Liver (tissue), 8 donors: ENCODE measurements at regions not wholly inside any gene's neighbourhood (a gene's known extent, or its start where the extent isn't known, plus 50 kb on each side); places are given as distances from the start of the nearest gene placed in this dataset.

Source experiments
- DNase-seq: peaks from one replicate; pipeline ENCODE4 v3.0.0-alpha.2; 2017; ENCODE audit warnings: low spot score
- H3K27ac ChIP-seq, 2 donors: one replicate each; pipeline ENCODE4 v1.7.0; 2013; ENCODE audit warnings: inconsistent platforms in 2 of 2, low read length in 2 of 2, control low read depth in 1 of 2, low read depth in 1 of 2, mild to moderate bottlenecking in 1 of 2
- H3K27me3 ChIP-seq, 4 donors: one replicate each; pipeline versions ENCODE4 v1.6.1 to v1.7.0; 2013; ENCODE audit warnings: low read length in 3 of 4, inconsistent platforms in 1 of 4, mild to moderate bottlenecking in 1 of 4, moderate library complexity in 1 of 4; ENCODE audit not compliant: control insufficient read depth in 4 of 4, insufficient read depth in 4 of 4
- H3K36me3 ChIP-seq, 4 donors: one replicate each; pipeline versions ENCODE4 v1.6.1 to v1.7.0; 2013; ENCODE audit warnings: low read length in 3 of 4, mild to moderate bottlenecking in 3 of 4, low read depth in 1 of 4, moderate library complexity in 1 of 4; ENCODE audit not compliant: control insufficient read depth in 4 of 4, insufficient read depth in 3 of 4
- H3K4me1 ChIP-seq, 4 donors: one replicate each; pipeline versions ENCODE4 v1.6.1 to v1.7.0; 2013; ENCODE audit warnings: low read length in 3 of 4, mild to moderate bottlenecking in 3 of 4, moderate library complexity in 1 of 4; ENCODE audit not compliant: control insufficient read depth in 4 of 4, insufficient read depth in 4 of 4
- H3K4me3 ChIP-seq, 3 donors: one replicate each; pipeline versions ENCODE4 v1.6.1 to v1.7.0; 2013; ENCODE audit warnings: low read length in 3 of 3, control low read depth in 1 of 3, low read depth in 1 of 3, mild to moderate bottlenecking in 1 of 3
- H3K9ac ChIP-seq, 2 donors: one replicate each; pipeline ENCODE4 v1.7.0; 2013; ENCODE audit warnings: low read length in 2 of 2, mild to moderate bottlenecking in 2 of 2, moderate library complexity in 2 of 2, control low read depth in 1 of 2, low read depth in 1 of 2
- H3K9me3 ChIP-seq, 4 donors: one replicate each; pipeline versions ENCODE4 v1.6.1 to v1.7.0; 2013; ENCODE audit warnings: low read length in 3 of 4; ENCODE audit not compliant: control insufficient read depth in 4 of 4
- ATF3 ChIP-seq: IDR thresholded peaks from 2 replicates; pipeline ENCODE4 v1.6.1; 2016; ENCODE audit warnings: antibody characterized with exemption
- CTCF ChIP-seq: fragments of 150-350 bp; IDR thresholded peaks from 2 replicates; pipeline ENCODE4 v1.5.1; 2017; ENCODE audit warnings: improper control_type of control experiment, low read depth, low read length; ENCODE audit not compliant: missing input control
- EGR1 ChIP-seq, 2 donors: IDR thresholded peaks; 2 replicates each; pipeline ENCODE4 v1.6.1; 2016 to 2018; ENCODE audit warnings: antibody characterized with exemption in 2 of 2, low read depth in 2 of 2
- FOXA1 ChIP-seq: IDR thresholded peaks from 2 replicates; pipeline ENCODE4 v1.6.1; 2016; ENCODE audit warnings: antibody characterized with exemption
- FOXA2 ChIP-seq: IDR thresholded peaks from 2 replicates; pipeline ENCODE4 v1.6.1; 2016; ENCODE audit warnings: antibody characterized with exemption
- GABPA ChIP-seq, 2 donors: IDR thresholded peaks in 1 of 2; conservative IDR thresholded peaks in 1 of 2; 2 replicates each; pipeline ENCODE4 v1.6.1; 2016; ENCODE audit warnings: antibody characterized with exemption in 2 of 2, mild to moderate bottlenecking in 1 of 2, moderate library complexity in 1 of 2
- HNF4A ChIP-seq, 2 donors: conservative IDR thresholded peaks; 2 replicates each; pipeline ENCODE4 v1.6.1; 2016; ENCODE audit warnings: antibody characterized with exemption in 2 of 2, mild to moderate bottlenecking in 2 of 2
- HNF4G ChIP-seq: IDR thresholded peaks from 2 replicates; pipeline ENCODE4 v1.6.1; 2016; ENCODE audit warnings: antibody characterized with exemption
- JUND ChIP-seq, 2 donors: IDR thresholded peaks; 2 replicates each; pipeline ENCODE4 v1.6.1; 2016; ENCODE audit warnings: antibody characterized with exemption in 2 of 2
- MAX ChIP-seq: IDR thresholded peaks from 2 replicates; pipeline ENCODE4 v1.6.1; 2016; ENCODE audit warnings: antibody characterized with exemption
- NR2F2 ChIP-seq: IDR thresholded peaks from 2 replicates; pipeline ENCODE4 v1.6.1; 2016; ENCODE audit warnings: antibody characterized with exemption
- RAD21 ChIP-seq, 2 donors: IDR thresholded peaks; 2 replicates each; pipeline ENCODE4 v1.6.1; 2016; ENCODE audit warnings: antibody characterized with exemption in 2 of 2, mild to moderate bottlenecking in 2 of 2
- REST ChIP-seq: IDR thresholded peaks from 2 replicates; pipeline ENCODE4 v1.6.1; 2016; ENCODE audit warnings: antibody characterized with exemption, mild to moderate bottlenecking
- RXRA ChIP-seq, 2 donors: IDR thresholded peaks; 2 replicates each; pipeline ENCODE4 v1.6.1; 2017 to 2018; ENCODE audit warnings: antibody characterized with exemption in 2 of 2, mild to moderate bottlenecking in 1 of 2
- SP1 ChIP-seq: IDR thresholded peaks from 2 replicates; pipeline ENCODE4 v1.6.1; 2018; ENCODE audit warnings: antibody characterized with exemption, mild to moderate bottlenecking
- TAF1 ChIP-seq: conservative IDR thresholded peaks from 2 replicates; pipeline ENCODE4 v1.6.1; 2016; ENCODE audit warnings: antibody characterized with exemption, mild to moderate bottlenecking
- YY1 ChIP-seq: IDR thresholded peaks from 2 replicates; pipeline ENCODE4 v1.6.1; 2016; ENCODE audit warnings: antibody characterized with exemption, mild to moderate bottlenecking
- ZBTB33 ChIP-seq: IDR thresholded peaks from 2 replicates; pipeline ENCODE4 v1.6.1; 2016; ENCODE audit warnings: antibody characterized with exemption
- WGBS: extraction: QIAGEN DNeasy Blood & Tissue Kit; methylation state at CpG from one replicate; pipeline ENCODE4 v1.1.7; 2013; 5-methylcytosine and 5-hydroxymethylcytosine counted together
- donor health status: healthy.
- donor health status: healthy.
- donor health status: healthy.
- donor health status: healthy.
- donor health status: healthy.

- TF ChIP-seq FOXA2 = no peak
- no peak for TF ChIP-seq JUND (IDR thresholded peaks at IDR 0.05)
- no peak for TF ChIP-seq REST
- TF ChIP-seq RXRA (IDR thresholded peaks at IDR 0.05) = no peak
- no peak for TF ChIP-seq EGR1 (IDR thresholded peaks at IDR 0.05; ENCODE audit: low read depth in 2 of 2)
- no peak for TF ChIP-seq YY1
- Histone ChIP-seq H3K36me3 (no peaks in the 10 kb centered on the region), H3K27me3 (no peaks in the 10 kb centered on the region), H3K27ac (no peak overlapping the region), H3K9ac (no peak overlapping the region), H3K4me1 (no peaks in the 10 kb centered on the region), H3K4me3 (no peak overlapping the region), H3K9me3 (no peaks in the 10 kb centered on the region)
- no peak for DNase-seq
Observed at GRCh38 chr12:63382930-63383329, 231.9 kb upstream of the AVPR1A start.

GRCh38 chr12:63362791-63363190, 211.8 kb upstream of the AVPR1A start:
- no peak overlapping the region for H3K27ac ChIP-seq
- no peak for DNase-seq
- no peaks in the 10 kb centered on the region for H3K4me1 ChIP-seq
- H3K27me3 ChIP-seq = no peaks in the 10 kb centered on the region
- TF ChIP-seq FOXA1 (no peak), CTCF (no peak), JUND (IDR thresholded peaks at IDR 0.05) (no peak), FOXA2 (no peak), REST (no peak), RXRA (IDR thresholded peaks at IDR 0.05) (no peak), HNF4A (conservative IDR thresholded peaks at IDR 0.05) (no peak), ZBTB33 (no peak), YY1 (no peak), MAX (no peak), ATF3 (no peak), TAF1 (no peak), RAD21 (IDR thresholded peaks at IDR 0.05) (no peak), SP1 (no peak), HNF4G (no peak), EGR1 (IDR thresholded peaks at IDR 0.05; ENCODE audit: low read depth in 2 of 2) (no peak), GABPA (IDR thresholded peaks at IDR 0.05 in 1 of 2, conservative IDR thresholded peaks at IDR 0.05 in 1 of 2) (no peak), NR2F2 (no peak)
- no peak overlapping the region for H3K4me3 ChIP-seq
- H3K9me3 ChIP-seq = no peaks in the 10 kb centered on the region
- WGBS = 46% methylated on average over 1 of the region's 1 CpG
- H3K36me3 ChIP-seq = no peaks in the 10 kb centered on the region
- no peak overlapping the region for H3K9ac ChIP-seq
